Embryonic facial prominence (tissue), 1 donor: ENCODE measurements at regions not wholly inside any gene's neighbourhood (a gene's known extent, or its start where the extent isn't known, plus 50 kb on each side); places are given as distances from the start of the nearest gene placed in this dataset.

Source experiments
- DNase-seq: peaks from one replicate; pipeline ENCODE4 v3.0.0-alpha.2; 2016; ENCODE audit errors: extremely low spot score

DNA sequence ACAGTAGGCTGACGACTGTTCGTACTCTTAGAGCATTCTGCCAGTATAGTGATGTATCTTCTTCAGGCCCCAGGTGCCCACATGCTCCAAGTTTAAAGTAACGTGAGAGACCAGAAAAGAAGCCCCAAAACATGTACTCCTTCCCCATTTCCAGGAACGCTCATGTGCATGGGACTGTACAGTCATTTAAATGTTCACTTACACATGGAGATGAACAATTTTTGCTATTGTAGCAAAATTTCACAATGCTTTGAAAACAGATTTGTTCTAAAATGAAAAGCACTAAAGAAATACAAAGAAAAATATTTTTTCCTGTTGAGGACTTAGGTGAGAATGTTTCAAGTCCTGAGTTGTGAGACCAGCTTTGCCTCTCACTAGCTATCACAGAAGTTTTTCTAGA is 269.3 kb upstream of the PRDM1 start:
- DNase-seq, result no peak

DNA sequence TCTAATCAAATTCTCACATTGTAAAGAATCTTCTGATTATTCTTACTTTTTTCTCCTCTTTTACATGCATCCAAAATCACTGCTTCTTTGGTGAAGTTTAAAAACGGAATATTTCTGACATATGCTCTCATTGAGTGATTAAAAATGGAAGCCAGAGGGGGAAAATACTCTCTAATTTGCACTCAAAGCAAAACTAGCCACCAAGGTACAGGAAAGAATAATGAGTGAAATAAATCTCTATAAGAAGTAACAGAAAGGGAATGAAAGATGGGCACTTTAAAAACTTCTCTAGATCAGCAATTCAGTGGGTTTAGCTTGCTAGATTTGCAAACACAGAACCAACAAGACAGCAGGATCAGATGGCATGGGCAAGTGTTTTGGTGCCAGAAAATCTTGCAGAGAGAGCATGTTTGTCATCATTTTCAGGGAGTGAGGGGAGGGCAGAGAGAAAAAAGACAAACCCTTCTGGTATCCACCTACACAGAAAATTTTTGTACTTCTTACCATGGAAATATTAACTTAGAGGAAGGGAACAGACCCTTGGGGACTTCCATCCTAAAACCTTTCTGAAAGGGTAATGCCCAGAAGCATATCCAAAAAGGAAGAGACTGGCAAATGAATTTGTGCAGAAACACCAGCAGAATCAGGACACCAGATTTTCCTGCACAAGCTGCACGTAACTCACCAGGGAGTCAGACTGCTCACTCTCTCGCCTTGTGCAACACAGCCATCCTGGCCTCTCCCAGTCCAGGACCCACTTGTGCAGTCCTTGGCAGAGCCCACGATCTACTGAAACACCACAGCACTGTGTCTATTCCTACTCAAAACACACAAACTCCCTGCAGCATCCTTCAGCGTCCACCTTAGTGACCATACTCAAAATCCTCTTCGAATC is 270.2 kb upstream of the PRDM1 start:
- DNase-seq, result no peak

DNA sequence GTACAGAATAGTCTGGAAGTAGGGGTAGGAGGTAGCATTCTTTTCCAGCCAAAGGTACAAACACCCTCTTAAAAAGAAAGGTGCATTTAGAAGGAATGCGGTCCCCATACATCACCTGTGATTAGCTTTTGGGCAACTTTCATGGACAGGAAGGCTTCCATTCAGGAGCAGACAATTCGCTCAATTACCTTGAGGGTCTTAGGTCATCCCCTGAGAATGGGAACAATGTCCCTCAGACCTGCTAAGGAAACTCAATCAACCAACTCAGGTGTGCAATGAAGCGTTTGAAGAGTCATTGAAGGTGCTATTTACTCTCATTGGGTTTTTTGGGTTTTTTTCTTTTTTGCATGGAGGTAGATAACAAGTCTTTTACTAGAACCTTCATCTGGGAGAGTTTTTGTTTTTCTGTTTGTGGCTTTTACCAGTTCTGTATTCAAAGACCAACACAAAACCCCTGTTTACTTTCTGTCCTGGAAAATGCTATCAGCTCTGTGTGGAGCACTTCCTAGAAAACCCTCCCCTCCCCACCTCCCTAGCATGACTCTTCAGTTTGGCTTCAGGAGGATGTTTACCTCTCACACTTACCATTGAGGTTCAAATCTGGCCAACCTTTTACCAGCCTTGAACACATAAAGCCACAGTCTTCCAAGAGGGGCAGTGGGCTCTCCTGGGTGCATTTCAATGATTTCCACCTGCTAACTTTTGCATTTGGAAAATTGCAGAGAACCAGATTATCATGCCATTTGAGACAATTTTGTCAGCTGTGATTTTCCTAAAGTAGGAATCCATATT is 271.2 kb upstream of the PRDM1 start:
- DNase-seq, result no peak

DNA sequence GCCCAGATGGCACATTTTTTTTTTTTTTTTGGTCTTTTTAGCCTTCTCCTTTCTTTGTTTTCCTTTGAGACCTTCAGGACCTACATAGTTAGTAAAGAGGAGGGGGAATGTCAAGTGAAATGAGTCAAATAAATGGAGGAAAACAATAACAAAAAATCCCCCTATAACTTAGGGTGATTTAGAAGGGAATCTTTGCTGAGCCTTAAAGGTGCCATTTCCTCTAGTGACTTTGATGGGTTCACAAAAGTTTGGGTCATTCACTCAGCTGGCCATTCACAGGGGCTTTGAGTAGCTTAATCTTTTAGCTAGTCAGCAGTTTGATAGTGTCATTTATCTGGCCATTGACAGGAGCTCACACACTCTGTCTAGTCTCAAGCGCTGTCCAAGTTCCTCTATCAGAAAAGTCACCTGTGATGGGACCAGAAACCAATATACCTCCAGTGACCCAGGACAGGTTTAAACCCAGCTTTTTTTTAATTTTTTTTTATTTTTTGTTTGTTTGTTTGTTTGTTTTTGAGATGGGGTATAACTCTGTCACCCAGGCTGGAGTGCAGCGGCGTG is 275.1 kb upstream of the PRDM1 start:
- no peak for DNase-seq

DNA sequence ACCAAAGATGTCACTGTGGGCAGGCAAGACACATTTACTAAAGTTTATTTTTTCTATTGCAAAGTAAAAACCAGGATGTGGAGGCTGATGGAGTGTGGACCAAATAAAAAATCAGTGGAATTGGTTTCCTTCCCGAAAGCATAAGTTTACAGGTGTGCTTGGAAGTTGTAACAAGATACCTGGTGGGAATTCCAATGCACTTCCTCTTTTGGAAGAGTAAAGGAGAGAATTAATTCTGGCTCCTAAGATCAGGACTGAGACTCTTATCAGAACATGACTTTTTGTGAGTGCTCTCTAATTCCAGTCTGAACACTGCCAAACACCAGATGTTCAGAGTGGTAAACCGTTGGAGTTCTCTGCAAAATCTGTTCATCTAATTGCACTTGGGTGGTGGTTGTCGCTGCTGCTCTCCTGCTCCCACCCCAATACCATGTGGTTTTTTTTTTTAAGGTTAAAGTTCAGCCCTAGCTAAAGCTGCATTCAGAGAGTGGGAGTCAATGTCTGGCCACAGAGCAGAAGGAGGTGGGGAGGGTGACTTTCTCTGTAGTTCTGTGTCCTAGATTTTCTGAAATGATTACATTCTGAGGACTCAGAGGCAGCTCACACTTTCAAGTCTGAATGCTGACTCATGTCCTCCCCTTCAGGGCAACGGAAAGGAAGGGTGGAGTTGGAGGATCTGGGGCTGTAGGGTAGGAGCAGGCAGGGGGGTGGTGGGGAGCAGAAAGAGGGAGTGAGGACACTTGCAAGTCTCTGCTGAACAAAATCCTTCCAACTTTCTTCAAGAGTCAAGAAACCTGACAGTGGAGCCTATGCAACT is 275.8 kb upstream of the PRDM1 start:
- no peak for DNase-seq

DNA sequence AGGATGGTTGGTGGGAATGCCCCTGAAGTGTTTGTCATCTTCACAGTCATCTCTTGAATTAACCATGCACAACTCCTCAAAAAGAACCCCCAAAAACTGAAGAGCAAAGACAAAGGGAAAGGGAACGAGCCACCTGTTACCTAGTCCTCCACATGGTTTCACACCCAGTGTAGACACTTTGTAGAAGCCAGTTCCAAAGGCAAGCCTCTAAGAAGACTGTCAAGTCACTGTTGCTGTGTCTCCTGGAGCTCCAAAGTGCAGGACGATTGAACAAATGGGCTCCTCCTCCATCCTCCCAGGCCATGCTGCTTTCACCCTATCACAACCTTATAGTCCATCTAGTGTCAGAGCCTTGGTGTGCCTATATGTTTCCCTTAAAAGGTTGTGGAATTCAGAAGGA is 277.6 kb upstream of the PRDM1 start:
- DNase-seq, result no peak

DNA sequence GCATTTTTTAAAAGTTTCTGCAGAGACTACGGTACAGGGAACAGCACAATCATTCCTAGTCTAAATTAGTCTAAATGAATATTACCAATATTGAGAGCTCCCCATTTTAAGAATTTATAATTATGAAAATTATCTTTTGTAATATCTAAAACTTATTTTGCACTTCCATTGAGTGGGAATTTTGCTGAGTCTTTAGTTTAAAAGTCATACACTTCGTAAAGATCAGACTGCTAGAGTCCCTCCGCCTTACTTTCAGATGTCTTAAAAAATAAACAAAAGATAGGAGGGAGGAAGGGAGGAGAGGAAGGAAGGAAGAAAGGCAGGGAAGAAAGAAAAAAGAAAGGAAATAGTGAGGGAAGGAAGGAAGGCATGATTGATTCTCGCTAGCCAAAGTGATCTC is 278.2 kb upstream of the PRDM1 start:
- no peak for DNase-seq

DNA sequence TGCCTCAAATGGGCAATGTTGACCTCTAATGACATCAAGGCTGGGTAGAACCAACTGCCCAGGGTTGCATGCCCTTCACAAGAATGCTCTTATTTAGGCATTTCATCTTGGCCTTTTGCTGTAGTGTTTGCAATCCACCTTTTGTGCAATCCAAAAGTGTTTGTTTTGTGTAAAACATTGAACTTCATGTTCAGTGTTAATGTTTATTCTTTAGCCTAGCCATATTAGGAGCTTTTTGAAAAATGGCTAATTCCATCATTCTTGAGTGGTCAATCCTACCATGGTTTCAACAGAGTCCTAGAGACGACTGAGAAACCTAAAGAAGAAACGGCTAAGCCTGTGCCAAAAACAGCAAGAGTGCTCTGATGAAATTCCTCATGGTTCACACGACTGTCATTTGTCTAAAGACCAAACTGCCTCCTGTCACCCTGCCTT is 279.6 kb upstream of the PRDM1 start:
- no peak for DNase-seq

DNA sequence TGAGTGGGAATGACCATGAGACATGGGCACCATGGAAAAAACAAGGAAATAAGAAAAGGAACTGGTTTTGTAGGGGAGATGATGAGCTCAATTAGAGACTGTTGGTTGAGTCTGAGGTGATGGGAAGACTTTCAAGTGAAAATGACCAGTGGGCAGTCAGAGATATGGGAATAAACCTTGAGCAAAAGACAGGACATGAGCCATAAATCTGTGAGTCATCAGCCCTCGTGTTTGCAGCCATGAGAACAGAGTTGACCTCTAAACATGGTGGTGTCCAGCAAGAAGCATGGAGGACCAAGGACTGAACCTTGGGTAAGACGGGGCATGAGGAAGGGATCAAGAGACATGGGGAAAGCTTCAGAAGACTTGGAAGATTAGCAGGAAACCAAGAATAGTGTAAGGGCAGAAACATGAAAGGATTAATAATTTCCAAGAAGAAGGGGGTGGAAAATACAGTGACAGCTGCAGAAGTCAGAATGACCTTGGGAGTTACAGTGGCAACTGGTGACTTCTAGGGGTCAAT is 280.6 kb upstream of the PRDM1 start:
- no peak for DNase-seq

DNA sequence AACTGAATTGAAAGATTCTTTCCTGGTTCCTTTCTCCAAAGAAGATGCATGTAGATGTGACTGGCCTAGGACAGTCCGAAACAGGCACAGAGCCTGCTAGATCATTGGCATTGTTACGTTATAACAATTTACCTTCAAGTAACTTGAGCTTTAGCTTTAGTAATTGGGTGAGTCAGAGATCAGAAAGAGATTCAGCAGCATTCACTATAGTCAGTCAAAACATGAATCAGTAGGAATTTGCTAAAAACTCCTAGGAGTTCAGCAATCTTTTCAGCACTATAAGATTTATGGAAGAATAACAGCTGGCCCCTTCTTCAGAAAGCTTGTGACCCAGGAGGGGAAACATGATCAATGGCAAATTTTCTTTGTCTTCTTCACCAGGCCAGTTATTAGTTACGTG is 281.7 kb upstream of the PRDM1 start:
- DNase-seq, result no peak

DNA sequence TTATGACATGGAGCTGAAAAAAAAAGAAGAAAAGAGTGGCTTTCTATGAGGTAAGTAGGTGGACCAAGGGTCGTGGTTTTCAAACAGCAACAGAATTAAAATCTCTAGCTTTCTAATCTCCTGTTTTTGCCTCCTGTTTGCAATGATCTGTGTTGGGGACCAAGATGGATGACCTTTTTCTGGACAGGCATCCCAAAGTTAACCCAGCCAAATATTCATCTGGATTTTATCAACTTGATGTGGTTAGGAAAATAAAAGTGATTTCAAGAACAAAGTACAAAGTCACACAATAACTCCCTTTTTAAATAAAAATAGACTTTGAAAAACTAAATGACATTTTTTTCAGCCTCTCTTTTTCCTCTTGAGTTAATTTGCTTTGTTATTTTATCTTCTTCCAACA is 282.1 kb upstream of the PRDM1 start:
- DNase-seq, result no peak

DNA sequence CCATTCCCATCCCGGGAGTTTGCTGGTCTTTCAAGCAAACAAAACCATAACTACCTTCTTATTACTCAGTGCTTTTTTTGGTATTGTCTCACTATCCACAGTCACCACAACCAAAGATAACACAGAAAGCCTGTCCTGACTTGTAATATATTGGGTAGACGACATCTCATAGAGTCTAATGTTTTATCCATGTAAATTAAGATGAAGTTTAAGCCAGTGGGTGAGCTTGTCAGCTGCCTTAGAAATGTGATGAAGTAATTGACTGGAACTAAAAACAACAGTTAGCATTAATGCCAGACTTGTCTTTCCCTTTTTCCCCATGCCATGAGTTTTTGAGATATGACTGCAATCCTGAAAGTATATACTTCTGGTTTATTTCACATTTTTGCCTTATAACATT is 282.7 kb upstream of the PRDM1 start:
- DNase-seq, result no peak

DNA sequence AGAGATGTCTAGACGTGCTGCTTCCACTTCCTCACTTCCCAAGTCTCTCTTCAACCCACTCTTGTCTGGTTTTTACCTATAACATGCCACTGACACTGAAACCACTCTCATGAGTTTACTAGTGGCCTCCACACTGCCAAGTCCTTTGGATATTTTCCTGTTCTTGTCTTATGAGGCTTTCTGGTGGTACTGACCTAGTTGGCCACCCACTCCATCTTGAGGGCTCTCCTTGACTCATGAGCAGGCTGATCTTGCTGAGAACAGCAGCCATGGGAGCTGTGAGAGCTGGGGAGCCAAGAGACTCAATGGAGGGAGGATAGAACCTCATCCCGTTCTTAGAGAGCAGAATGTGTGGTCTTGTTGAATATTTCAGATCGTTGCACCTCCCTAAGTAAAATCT is 283.4 kb upstream of the PRDM1 start:
- no peak for DNase-seq

DNA sequence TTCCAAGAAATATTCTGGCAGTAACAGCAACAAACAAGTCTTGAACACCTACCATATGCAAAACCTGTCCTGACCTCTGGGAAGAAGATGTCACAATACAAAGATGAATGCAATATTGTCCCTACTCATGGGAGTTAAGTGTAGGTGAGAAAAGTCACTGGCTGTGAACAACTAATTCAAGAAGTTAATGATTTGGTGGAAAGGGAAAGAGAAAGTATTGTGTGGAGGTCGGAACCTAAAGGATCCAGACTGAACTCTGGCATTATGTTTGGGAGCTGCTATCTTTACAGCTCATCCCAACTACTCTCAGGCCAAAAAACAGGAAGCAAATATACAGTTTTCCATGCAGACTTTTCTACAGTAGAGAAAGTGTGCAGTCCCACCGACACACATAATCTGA is 285.3 kb upstream of the PRDM1 start:
- no peak for DNase-seq

DNA sequence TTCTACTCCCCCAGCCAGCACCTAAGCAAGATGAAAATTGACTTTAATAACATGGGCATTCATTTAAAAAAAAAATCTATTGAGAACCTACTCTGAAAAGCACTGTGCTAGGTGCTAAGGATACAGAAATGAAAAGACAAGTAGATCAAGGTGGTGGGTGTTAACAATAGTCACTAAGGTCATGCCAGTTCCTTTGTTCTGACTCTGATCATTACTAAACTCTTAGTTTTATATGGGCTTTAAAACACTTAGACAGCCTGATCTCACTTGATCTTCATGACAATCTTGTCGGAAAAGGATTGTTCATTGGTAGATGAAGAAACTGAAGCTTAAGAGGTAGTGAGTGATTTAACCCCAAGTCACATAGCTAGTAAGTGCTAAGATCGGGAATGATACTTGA is 285.7 kb upstream of the PRDM1 start:
- no peak for DNase-seq

DNA sequence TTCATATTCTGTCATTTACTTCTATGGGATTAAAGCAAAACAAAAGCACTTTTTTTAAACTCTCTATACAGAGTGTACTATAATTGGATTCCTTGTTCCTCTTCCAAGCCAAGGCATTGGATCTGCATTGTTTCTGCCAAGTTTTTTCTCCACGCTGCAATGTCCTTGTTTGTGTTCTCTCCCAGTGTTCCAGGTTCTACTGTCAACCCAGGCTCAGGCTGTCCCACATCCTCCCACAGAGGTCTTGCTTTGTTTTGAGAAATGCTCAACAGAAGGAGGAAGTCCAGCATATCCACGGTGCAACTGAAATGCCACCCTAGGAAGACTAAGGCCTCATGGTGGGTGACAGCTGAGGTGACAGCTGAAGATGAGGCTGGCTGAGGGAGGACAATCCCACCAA is 287.1 kb upstream of the PRDM1 start:
- no peak for DNase-seq

DNA sequence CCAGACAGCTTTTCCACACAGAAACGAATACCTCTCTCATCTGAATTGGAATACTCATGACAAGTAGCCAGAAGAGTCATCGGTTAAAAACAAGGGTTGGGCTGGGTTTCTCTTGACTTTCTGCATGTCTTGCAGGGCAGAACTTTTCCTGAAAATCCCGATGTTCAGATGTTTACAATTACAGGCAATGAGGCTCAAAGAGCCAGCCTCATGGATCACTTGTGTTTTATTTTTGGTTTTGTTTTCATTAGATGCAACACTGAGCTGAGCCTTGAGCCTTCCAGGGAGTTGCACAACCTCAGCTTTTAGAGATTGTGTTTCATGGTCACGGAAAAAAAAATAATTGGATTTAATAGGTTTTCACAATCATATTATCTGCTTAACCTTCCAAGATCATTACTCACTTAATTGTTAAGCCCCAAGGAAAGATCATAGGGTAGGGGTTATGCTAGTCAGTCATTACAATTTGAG is 288.1 kb upstream of the PRDM1 start:
- DNase-seq, result no peak

DNA sequence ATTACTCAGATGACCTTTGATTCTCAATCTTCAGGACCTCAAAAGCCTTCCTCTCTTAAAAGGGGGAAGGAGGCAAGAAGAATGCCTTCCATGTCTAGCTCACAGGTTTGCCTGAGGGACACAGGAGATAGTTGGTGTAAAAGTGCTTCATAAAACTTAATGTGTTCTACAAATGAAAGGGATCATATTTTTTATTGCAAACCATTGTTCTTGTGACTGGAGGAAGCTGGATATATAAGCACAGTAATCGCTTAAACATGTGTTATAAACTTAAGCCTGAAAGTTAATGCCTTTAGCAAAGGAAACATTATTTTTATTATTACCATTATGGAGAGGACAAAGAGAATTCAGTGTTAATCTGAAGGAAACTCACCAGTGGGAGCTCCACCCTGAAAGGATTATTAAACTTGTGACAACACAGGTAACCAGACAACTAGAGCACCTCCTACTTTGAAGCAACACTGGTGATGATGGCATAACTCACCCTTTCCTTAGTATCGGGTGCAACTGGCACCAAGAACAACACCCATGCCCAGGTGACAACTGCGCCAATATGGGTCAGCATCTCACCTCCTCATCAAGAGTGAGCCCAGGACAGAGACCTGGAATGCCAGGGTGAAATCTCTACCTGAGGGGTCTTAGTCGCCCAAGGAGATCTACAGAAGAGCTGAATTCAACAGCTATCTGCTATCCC is 288.7 kb upstream of the PRDM1 start:
- DNase-seq, result no peak

DNA sequence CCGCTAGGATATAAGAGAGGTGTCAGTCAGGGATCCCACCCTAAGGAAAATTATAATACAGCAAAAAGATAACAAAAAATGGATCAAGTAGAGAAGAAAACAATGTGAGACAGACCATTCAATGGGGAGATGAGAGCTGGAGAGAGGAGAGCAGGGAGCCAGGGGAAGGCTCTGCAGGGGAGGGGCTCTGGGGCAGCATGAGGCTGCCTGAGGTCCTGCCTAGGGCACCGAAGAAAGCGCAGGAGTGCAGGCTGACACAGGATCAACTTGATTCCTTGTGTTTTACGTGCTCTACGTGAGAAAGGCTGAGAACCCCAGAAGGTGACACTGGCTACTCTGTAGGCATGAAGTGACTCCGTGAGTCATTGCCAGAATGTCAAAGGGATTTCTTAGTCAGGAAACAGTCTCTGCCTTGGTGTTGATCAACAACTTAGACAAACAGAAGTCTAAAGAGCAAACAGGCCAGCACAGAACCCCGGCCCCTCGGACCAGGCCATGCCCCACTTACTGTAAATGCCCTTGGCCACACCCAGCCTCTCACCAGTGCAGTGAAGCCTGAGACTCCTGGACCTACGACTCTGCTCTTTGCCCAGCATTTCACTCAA is 290.1 kb upstream of the PRDM1 start:
- DNase-seq, result no peak

DNA sequence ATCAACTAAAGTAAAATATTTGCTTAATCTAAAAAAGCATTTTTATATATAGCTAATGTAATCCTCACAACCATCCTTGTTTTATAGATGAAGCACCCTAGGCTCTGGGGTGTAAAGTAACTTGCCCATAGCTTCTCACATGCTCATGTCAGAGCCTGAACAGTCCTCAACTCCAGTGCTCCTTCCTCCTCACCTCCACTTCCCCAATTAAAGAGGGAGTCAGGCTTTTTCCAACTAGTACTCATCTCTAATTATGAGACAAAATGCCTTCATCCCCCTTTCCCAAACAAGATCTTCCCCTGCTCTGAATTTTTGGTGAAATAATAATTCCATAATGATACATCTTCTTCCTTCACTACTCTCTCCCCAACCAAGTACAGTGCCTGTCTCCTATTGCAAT is 290.8 kb upstream of the PRDM1 start:
- DNase-seq, result no peak

DNA sequence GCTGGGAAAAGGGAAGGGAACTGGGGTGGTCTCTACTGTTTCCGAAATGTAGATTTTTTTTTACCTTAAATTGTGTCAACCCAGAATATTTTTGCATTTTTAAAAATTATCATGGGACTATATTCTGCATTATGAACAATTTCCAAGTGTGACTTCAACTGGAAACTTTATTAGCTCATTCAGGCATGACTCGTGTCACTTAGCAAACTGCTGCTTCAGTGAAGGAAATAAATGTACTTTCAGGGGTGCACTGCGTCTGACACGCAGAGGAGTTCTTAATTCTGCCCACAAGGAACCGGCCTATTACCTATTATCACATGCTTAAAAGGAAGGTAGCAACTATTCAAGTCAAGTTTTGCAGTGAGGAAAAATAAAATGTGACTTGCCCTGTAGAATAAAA is 291.3 kb upstream of the PRDM1 start:
- DNase-seq, result no peak
